Ishikawa (cell line): ENCODE measurements at regions not wholly inside any gene's neighbourhood (a gene's known extent, or its start where the extent isn't known, plus 50 kb on each side); places are given as distances from the start of the nearest gene placed in this dataset.

Source experiments
- CEBPB ChIP-seq: IDR thresholded peaks from 2 replicates; pipeline ENCODE4 v1.6.1; 2012
- EP300 ChIP-seq: IDR thresholded peaks from 2 replicates; pipeline ENCODE4 v1.6.1; 2012; ENCODE audit warnings: borderline replicate concordance
- RAD21 ChIP-seq: IDR thresholded peaks from 2 replicates; pipeline ENCODE4 v1.6.1; 2012; ENCODE audit warnings: low read depth
- TEAD4 ChIP-seq: IDR thresholded peaks from 2 replicates; pipeline ENCODE4 v1.6.1; 2012
- YY1 ChIP-seq: IDR thresholded peaks from 2 replicates; pipeline ENCODE4 v1.6.1; 2012; ENCODE audit warnings: low read depth
- ZBTB7A ChIP-seq: IDR thresholded peaks from 2 replicates; pipeline ENCODE4 v1.6.1; 2012; ENCODE audit warnings: low read depth
- TF ChIP-seq, protein P1 (sequence below): IDR thresholded peaks from 2 replicates; pipeline ENCODE4 v1.6.1; 2012; ENCODE audit warnings: low read depth, mild to moderate bottlenecking
- TF ChIP-seq, protein P2 (sequence below): IDR thresholded peaks from 2 replicates; pipeline ENCODE4 v1.6.1; 2012
- TF ChIP-seq, protein P3 (sequence below): IDR thresholded peaks from 2 replicates; pipeline ENCODE4 v1.6.1; 2012

DNA sequence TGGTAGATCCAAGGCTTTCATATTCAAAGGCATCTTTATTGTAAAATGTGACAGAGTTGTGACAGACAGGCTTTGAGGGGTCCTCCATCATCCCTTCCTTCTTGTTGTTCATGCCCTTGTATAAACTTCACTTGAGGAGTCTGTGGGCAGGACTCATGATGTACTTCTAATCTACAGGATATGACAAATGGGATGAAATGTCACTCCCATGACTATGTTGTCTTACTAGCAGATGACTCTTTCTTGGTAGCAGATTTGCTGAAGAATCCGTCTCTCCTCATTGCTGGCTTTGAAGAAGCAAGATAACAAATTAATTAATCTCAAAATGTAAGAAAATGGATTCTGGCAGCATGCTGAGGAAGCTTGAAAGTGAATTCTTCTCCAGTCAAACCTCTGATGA, 566.1 kb downstream of the TFAP2B start:
- TF ChIP-seq EP300 (no peak), YY1 (no peak), RAD21 (no peak), CEBPB (no peak), ZBTB7A (no peak), TEAD4 (no peak)
- TF ChIP-seq, protein P1, sequence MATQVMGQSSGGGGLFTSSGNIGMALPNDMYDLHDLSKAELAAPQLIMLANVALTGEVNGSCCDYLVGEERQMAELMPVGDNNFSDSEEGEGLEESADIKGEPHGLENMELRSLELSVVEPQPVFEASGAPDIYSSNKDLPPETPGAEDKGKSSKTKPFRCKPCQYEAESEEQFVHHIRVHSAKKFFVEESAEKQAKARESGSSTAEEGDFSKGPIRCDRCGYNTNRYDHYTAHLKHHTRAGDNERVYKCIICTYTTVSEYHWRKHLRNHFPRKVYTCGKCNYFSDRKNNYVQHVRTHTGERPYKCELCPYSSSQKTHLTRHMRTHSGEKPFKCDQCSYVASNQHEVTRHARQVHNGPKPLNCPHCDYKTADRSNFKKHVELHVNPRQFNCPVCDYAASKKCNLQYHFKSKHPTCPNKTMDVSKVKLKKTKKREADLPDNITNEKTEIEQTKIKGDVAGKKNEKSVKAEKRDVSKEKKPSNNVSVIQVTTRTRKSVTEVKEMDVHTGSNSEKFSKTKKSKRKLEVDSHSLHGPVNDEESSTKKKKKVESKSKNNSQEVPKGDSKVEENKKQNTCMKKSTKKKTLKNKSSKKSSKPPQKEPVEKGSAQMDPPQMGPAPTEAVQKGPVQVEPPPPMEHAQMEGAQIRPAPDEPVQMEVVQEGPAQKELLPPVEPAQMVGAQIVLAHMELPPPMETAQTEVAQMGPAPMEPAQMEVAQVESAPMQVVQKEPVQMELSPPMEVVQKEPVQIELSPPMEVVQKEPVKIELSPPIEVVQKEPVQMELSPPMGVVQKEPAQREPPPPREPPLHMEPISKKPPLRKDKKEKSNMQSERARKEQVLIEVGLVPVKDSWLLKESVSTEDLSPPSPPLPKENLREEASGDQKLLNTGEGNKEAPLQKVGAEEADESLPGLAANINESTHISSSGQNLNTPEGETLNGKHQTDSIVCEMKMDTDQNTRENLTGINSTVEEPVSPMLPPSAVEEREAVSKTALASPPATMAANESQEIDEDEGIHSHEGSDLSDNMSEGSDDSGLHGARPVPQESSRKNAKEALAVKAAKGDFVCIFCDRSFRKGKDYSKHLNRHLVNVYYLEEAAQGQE = no peak
- TF ChIP-seq, protein P2, sequence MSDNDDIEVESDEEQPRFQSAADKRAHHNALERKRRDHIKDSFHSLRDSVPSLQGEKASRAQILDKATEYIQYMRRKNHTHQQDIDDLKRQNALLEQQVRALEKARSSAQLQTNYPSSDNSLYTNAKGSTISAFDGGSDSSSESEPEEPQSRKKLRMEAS = no peak
- TF ChIP-seq, protein P3, sequence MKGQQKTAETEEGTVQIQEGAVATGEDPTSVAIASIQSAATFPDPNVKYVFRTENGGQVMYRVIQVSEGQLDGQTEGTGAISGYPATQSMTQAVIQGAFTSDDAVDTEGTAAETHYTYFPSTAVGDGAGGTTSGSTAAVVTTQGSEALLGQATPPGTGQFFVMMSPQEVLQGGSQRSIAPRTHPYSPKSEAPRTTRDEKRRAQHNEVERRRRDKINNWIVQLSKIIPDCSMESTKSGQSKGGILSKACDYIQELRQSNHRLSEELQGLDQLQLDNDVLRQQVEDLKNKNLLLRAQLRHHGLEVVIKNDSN = no peak
